Astrocyte (in vitro differentiated cells and primary cell): ENCODE measurements at regions not wholly inside any gene's neighbourhood (a gene's known extent, or its start where the extent isn't known, plus 50 kb on each side); places are given as distances from the start of the nearest gene placed in this dataset.

Experiments
- EZH2 ChIP-seq: IDR thresholded peaks from 2 replicates; pipeline ENCODE4 v1.6.1; 2012; ENCODE audit warnings: mild to moderate bottlenecking, low read length, inconsistent platforms; ENCODE audit not compliant: insufficient read depth
- TF ChIP-seq, protein P1 (sequence below): IDR thresholded peaks from 2 replicates; pipeline ENCODE4 v1.5.1; 2011; ENCODE audit warnings: low read depth, mild to moderate bottlenecking, inconsistent platforms, low read length, moderate library complexity; ENCODE audit not compliant: insufficient read depth

DNA sequence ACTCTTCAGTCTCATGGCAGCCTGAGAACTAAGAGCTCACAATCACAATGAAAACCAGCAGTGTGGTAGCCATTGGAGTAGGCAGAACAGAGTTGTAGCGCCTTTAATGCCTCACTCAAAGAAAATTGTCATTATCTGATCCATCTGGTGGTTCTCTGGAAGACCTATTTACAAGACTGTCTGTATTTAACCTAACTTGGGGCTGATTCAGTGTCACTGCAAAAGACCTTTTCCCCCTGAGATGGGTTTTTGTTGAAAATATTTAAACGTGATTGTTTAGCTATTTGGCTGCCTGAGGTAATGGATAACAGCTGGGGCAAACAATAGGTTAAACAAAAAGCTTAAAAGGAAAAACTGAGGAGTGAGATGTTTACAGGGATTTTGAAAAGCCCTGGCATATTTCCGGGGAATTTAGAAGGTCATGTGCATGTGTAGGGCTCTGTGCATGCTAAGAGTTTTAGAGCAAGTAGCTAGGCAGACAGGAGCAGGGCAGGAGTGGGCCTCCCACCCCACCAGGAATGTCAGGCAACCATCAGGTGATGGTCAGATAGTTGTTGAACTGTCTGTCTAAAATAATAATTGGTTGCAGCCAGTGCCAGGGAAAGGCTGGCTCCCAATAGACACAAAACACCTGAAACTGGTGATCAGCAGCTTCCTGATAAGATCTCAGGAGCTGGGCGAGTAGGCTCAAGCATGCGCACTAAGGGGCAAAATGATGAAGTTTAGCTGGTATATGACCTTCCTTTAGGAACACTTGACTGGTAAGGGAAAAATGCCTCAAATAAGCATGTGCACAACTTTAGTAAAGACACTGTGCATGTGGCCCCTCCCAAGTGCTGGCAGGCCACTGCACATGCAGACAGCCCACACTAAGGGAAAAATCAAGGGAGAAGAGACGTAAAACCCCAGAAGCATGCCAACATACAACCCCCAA is 70.8 kb upstream of the AKIRIN2 start:
- TF ChIP-seq, protein P1, sequence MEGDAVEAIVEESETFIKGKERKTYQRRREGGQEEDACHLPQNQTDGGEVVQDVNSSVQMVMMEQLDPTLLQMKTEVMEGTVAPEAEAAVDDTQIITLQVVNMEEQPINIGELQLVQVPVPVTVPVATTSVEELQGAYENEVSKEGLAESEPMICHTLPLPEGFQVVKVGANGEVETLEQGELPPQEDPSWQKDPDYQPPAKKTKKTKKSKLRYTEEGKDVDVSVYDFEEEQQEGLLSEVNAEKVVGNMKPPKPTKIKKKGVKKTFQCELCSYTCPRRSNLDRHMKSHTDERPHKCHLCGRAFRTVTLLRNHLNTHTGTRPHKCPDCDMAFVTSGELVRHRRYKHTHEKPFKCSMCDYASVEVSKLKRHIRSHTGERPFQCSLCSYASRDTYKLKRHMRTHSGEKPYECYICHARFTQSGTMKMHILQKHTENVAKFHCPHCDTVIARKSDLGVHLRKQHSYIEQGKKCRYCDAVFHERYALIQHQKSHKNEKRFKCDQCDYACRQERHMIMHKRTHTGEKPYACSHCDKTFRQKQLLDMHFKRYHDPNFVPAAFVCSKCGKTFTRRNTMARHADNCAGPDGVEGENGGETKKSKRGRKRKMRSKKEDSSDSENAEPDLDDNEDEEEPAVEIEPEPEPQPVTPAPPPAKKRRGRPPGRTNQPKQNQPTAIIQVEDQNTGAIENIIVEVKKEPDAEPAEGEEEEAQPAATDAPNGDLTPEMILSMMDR: no peak
- TF ChIP-seq EZH2: no peak
